CD4-positive, alpha-beta T cell treated with Interleukin-1 beta for 1 hour (primary cell): ENCODE measurements at regions not wholly inside any gene's neighbourhood (a gene's known extent, or its start where the extent isn't known, plus 50 kb on each side); places are given as distances from the start of the nearest gene placed in this dataset.

Source experiments
- DNase-seq, 2 donors: peaks; one replicate each; pipeline ENCODE4 v3.0.0-alpha.2; 2020 to 2022

- DNase-seq, result no peak
Observed at GRCh38 chr7:106165337-106165736, 53.2 kb upstream of the SYPL1 start.

DNA sequence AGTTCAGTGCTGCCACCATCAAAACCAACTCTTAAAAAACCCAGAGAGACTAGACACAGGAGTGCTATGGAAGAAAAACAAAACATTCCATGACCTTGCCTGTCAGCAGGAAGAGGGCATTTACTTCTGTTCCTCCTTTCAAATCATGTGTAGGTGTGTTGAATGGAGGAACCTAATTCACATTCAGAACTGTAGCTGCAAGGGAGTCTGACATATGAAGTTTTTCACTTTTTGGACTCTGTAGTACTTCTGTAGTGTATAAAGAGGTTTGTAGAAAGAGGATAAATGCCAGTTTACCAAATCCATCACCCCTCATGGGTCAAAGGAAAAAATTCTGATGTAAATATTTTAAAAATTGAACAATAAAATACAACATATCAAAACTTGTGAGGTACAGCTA lies 51.1 kb upstream of the SYPL1 start:
- no peak for DNase-seq
